C4-2B (cell line): ENCODE measurements at regions not wholly inside any gene's neighbourhood (a gene's known extent, or its start where the extent isn't known, plus 50 kb on each side); places are given as distances from the start of the nearest gene placed in this dataset.

Source experiments
- ZFX ChIP-seq: fragments of 450-650 bp; IDR thresholded peaks from 2 replicates; pipeline ENCODE4 v1.6.1; 2017
- TF ChIP-seq, protein P1 (sequence below): fragments of 450-650 bp; conservative IDR thresholded peaks from 2 replicates; pipeline ENCODE4 v1.5.1; 2017; ENCODE audit warnings: mild to moderate bottlenecking

DNA sequence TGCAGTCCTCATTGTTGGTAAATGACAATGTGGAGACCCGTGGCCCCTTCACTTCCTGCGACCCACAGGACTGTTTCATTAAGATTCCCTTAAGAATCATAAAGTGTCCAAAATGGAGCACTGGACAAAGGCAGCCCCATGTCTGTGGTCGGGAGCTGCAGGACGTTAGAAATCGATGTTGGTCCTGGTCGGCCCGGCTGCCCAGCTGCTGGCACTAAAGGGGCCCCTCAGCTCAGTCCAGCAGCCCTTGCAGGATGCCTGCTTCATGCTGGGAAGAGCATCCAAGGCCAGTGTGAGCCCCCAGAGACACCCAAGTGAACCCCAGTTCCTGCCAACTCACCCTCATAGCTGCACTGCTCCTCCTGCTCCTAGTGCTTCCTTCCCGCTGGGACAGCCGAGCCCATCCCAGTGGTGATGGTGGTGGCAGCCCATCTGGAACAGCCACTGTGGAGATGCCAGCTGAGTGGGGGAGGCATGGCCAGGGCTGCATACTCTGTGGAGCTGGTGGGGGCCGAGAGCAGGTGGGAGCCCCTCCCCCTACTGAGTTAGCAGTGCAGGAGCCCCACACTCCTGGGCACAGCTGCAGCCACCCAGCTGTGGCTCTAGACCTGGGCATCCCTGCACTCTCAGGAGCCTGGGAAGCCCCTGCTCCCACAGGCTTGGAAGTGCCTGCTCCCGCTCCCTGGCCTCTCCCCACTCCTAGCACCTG lies 168.0 kb upstream of the IRX2 start:
- TF ChIP-seq, protein P1, sequence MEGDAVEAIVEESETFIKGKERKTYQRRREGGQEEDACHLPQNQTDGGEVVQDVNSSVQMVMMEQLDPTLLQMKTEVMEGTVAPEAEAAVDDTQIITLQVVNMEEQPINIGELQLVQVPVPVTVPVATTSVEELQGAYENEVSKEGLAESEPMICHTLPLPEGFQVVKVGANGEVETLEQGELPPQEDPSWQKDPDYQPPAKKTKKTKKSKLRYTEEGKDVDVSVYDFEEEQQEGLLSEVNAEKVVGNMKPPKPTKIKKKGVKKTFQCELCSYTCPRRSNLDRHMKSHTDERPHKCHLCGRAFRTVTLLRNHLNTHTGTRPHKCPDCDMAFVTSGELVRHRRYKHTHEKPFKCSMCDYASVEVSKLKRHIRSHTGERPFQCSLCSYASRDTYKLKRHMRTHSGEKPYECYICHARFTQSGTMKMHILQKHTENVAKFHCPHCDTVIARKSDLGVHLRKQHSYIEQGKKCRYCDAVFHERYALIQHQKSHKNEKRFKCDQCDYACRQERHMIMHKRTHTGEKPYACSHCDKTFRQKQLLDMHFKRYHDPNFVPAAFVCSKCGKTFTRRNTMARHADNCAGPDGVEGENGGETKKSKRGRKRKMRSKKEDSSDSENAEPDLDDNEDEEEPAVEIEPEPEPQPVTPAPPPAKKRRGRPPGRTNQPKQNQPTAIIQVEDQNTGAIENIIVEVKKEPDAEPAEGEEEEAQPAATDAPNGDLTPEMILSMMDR = no peak
- TF ChIP-seq ZFX = no peak
